GM12878 (cell line): ENCODE measurements at regions not wholly inside any gene's neighbourhood (a gene's known extent, or its start where the extent isn't known, plus 50 kb on each side); places are given as distances from the start of the nearest gene placed in this dataset.

Experiments
- ATAC-seq: fragments of 200-7000 bp; cut with Tn5 transposase; 3 replicates; pipeline ENCODE4 v1.9.1; 2020; ENCODE audit warnings: mild to moderate bottlenecking, moderate library complexity
- BruUV-seq: library from RNA; stranded (reverse); fragments of 400-500 nt; replicated peaks from 2 replicates; lab custom pipeline; 2021; lab: Mats Ljungman, UMichigan
- CTCF ChIA-PET: fragments of 300-600 bp; sonication (Branson Sonifier 250); formaldehyde crosslinking; extraction: SDS; loops from one replicate; lab custom pipeline; 2021; ENCODE audit warnings: inconsistent platforms; lab: Yijun Ruan, JAX
- POLR2A ChIA-PET: fragments of 350-600 bp; formaldehyde crosslinking; extraction: SDS; loops from one replicate; lab custom pipeline; 2021; ENCODE audit warnings: inconsistent platforms; lab: Charles Lee
- RAD21 ChIA-PET: fragments of 300-600 bp; sonication (Branson Sonifier 250); formaldehyde crosslinking; loops from one replicate; lab custom pipeline; 2023; ENCODE audit warnings: antibody characterized with exemption; ENCODE audit not compliant: unreplicated experiment; lab: Charles Lee
- SMC1A ChIA-PET: fragments of 300-600 bp; sonication (Branson Sonifier 250); formaldehyde crosslinking; loops from one replicate; lab custom pipeline; 2023; ENCODE audit not compliant: unreplicated experiment, uncharacterized antibody; lab: Charles Lee
- DNase-seq: peaks from one replicate; pipeline ENCODE4 v3.0.0-alpha.2; 2011; ENCODE audit warnings: low read depth, low spot score
- FAIRE-seq: peaks from 3 replicates; lab custom pipeline; 2011; peaks lifted over from hg19 to GRCh38; lab: Jason Lieb, UNC
- H2AFZ ChIP-seq: 2 replicates; pipeline ENCODE4 v1.6.0; 2011; ENCODE audit warnings: low read depth, low read length, control low read depth; ENCODE audit not compliant: control insufficient read depth
- H3K27ac ChIP-seq: 2 replicates; pipeline ENCODE4 v1.5.1; 2011; ENCODE audit warnings: control low read depth; ENCODE audit not compliant: control insufficient read depth, insufficient read depth
- H3K27me3 ChIP-seq, 2 experiments: replicated peaks in 1 of 2; 2 replicates each; pipeline versions ENCODE4 v1.6.0 to v1.6.1; 2011; ENCODE audit warnings: low read length in 1 of 2; ENCODE audit not compliant: control insufficient read depth in 2 of 2, insufficient read depth in 2 of 2
- H3K36me3 ChIP-seq, 2 experiments: 2 replicates each; pipeline ENCODE4 v1.5.1; 2011; ENCODE audit warnings: low read length in 1 of 2; ENCODE audit not compliant: control insufficient read depth in 2 of 2, insufficient read depth in 2 of 2
- H3K4me1 ChIP-seq: 2 replicates; pipeline ENCODE4 v1.6.1; 2011; ENCODE audit warnings: mild to moderate bottlenecking, low read length, moderate library complexity, mixed read lengths; ENCODE audit not compliant: control insufficient read depth, insufficient read depth
- H3K4me2 ChIP-seq: 2 replicates; pipeline ENCODE4 v1.6.0; 2011; ENCODE audit warnings: control low read depth; ENCODE audit not compliant: control insufficient read depth, insufficient read depth
- H3K4me3 ChIP-seq: fragments of 200-600 bp; sonication (generic); 2 replicates; pipeline ENCODE4 v1.5.1; 2016
- H3K79me2 ChIP-seq: 2 replicates; pipeline ENCODE4 v1.6.0; 2011; ENCODE audit warnings: low read length; ENCODE audit not compliant: control insufficient read depth, insufficient read depth
- H3K9ac ChIP-seq: 2 replicates; pipeline ENCODE4 v1.8.0; 2011; ENCODE audit warnings: low read length, control low read depth, mixed read lengths; ENCODE audit not compliant: control insufficient read depth, insufficient read depth
- H3K9me3 ChIP-seq: replicated peaks from 3 replicates; pipeline ENCODE4 v1.5.1; 2011; ENCODE audit warnings: mild to moderate bottlenecking, low read length; ENCODE audit not compliant: control insufficient read depth, insufficient read depth
- H4K20me1 ChIP-seq: 2 replicates; pipeline ENCODE4 v1.6.0; 2011; ENCODE audit not compliant: control insufficient read depth, insufficient read depth
- BCL3 ChIP-seq: IDR thresholded peaks from 2 replicates; pipeline ENCODE4 v1.6.1; 2011; ENCODE audit warnings: borderline replicate concordance, low read depth, mild to moderate bottlenecking, moderate library complexity, low read length; ENCODE audit not compliant: insufficient read depth, poor library complexity, severe bottlenecking
- BCLAF1 ChIP-seq: fragments of 450-650 bp; IDR thresholded peaks from 2 replicates; pipeline ENCODE4 v1.6.1; 2017; ENCODE audit warnings: antibody characterized with exemption, mild to moderate bottlenecking, moderate library complexity
- BRCA1 ChIP-seq: IDR thresholded peaks from 2 replicates; pipeline ENCODE4 v1.6.1; 2011; ENCODE audit warnings: low read depth, low read length, improper control_type of control experiment
- E2F8 ChIP-seq: fragments of 450-650 bp; IDR thresholded peaks from 2 replicates; pipeline ENCODE4 v1.6.1; 2018; ENCODE audit warnings: mild to moderate bottlenecking, low read depth, moderate library complexity; ENCODE audit not compliant: partially characterized antibody
- MEF2B ChIP-seq: fragments of 450-650 bp; IDR thresholded peaks from 2 replicates; pipeline ENCODE4 v1.6.1; 2018; ENCODE audit warnings: mild to moderate bottlenecking, moderate library complexity; ENCODE audit not compliant: partially characterized antibody, poor library complexity, severe bottlenecking
- PAX5 ChIP-seq: IDR thresholded peaks from 2 replicates; pipeline ENCODE4 v1.6.1; 2011; ENCODE audit warnings: low read depth, low read length, borderline replicate concordance
- RAD51 ChIP-seq: fragments of 450-650 bp; IDR thresholded peaks from 2 replicates; pipeline ENCODE4 v1.6.1; 2016; ENCODE audit warnings: moderate library complexity, mild to moderate bottlenecking, inconsistent platforms
- RELA ChIP-seq: fragments of 450-650 bp; IDR thresholded peaks from 2 replicates; pipeline ENCODE4 v1.8.0; 2014; ENCODE audit warnings: borderline replicate concordance; ENCODE audit not compliant: partially characterized antibody
- TAF1 ChIP-seq: IDR thresholded peaks from 2 replicates; pipeline ENCODE4 v1.6.1; 2011; ENCODE audit warnings: mild to moderate bottlenecking, low read depth, low read length, borderline replicate concordance
- USF2 ChIP-seq: IDR thresholded peaks from 2 replicates; pipeline ENCODE4 v1.6.1; 2011; ENCODE audit warnings: low read depth, low read length, improper control_type of control experiment, borderline replicate concordance
- YBX1 ChIP-seq: fragments of 450-650 bp; IDR thresholded peaks from 2 replicates; pipeline ENCODE4 v1.6.1; 2016; ENCODE audit warnings: antibody characterized with exemption
- ZNF592 ChIP-seq: fragments of 450-650 bp; IDR thresholded peaks from 2 replicates; pipeline ENCODE4 v1.6.1; 2017; ENCODE audit warnings: mild to moderate bottlenecking, moderate library complexity
- WGBS: methylation state at CpG from one replicate; pipeline ENCODE4 v1.1.6; 2016; ENCODE audit warnings: low lambda C conversion rate; ENCODE audit not compliant: insufficient replicate concordance, insufficient coverage; ENCODE audit errors: missing lambda C conversion rate; 5-methylcytosine and 5-hydroxymethylcytosine counted together
- in situ Hi-C: fragments of 300-500 bp; cut with MboI; formaldehyde crosslinking; loops from 9 replicates; pipeline ENCODE4 v1.14.3; 2018; ENCODE audit warnings: mixed read lengths
- intact Hi-C: fragments of 100-400 bp; cut with micrococcal nuclease; formaldehyde crosslinking; loops from one replicate; pipeline ENCODE4 v1.14.2; 2022; ENCODE audit not compliant: unreplicated experiment

GRCh38 chr18:47731276-47731675, 199.2 kb downstream of the SMAD2 start:
- intact Hi-C loops: no loop called here
- no peak for DNase-seq
- ChIA-PET CTCF (no interaction called here), RAD21 (no interaction called here), SMC1A (no interaction called here), POLR2A (no interaction called here)
- H3K4me2 ChIP-seq: no peak overlapping the region
- H3K4me3 ChIP-seq: no peak overlapping the region
- H3K36me3 ChIP-seq: no peaks in the 10 kb centered on the region
- H3K4me1 ChIP-seq: no peaks in the 10 kb centered on the region
- ATAC-seq: no peak
- WGBS: 26% methylated on average over 5 of the region's 5 CpGs
- H3K9ac ChIP-seq: no peak overlapping the region
- no peak overlapping the region for H2AFZ ChIP-seq
- BruUV-seq: no TSS peak
- in situ Hi-C loops: no loop called here
- no peak for FAIRE-seq
- H3K9me3 ChIP-seq: no peaks in the 10 kb centered on the region
- no peak overlapping the region for H3K27ac ChIP-seq
- H4K20me1 ChIP-seq: no peaks in the 10 kb centered on the region
- H3K79me2 ChIP-seq: no peaks in the 10 kb centered on the region
- peaks cover 3 to 4% of the 10 kb centered on the region in 2 experiments; a peak in 3 of 4 replicates for H3K27me3 ChIP-seq
- no peak for TF ChIP-seq TAF1
- TF ChIP-seq MEF2B: no peak
- no peak for TF ChIP-seq YBX1
- TF ChIP-seq BRCA1: no peak
- no peak for TF ChIP-seq ZNF592
- no peak for TF ChIP-seq E2F8
- no peak for TF ChIP-seq BCL3
- TF ChIP-seq RELA: no peak
- no peak for TF ChIP-seq RAD51
- no peak for TF ChIP-seq PAX5
- no peak for TF ChIP-seq USF2
- TF ChIP-seq BCLAF1: no peak
